ENCODE measurements at regions not wholly inside any gene's neighbourhood (a gene's known extent, or its start where the extent isn't known, plus 50 kb on each side); places are given as distances from the start of the nearest gene placed in this dataset.

- Histone ChIP-seq H3K9ac (ENCODE audit: low read depth in 2 of 2, low read length in 2 of 2) (no peak overlapping the region), H3K27me3 (no peaks in the 10 kb centered on the region), H3K36me3 (no peaks in the 10 kb centered on the region), H3K27ac (no peak overlapping the region), H3K9me3 (no peaks in the 10 kb centered on the region), H3K4me3 (no peak overlapping the region), H3K4me1 (no peaks in the 10 kb centered on the region)
- no peak for TF ChIP-seq CTCF (IDR thresholded peaks at IDR 0.05)
- DNase-seq, result no peak
- intact Hi-C loops (cut with DNase I), result no loop called here
Measured at GRCh38 chr3:118396491-118396890, 638.2 kb downstream of the IGSF11 start.

DNA sequence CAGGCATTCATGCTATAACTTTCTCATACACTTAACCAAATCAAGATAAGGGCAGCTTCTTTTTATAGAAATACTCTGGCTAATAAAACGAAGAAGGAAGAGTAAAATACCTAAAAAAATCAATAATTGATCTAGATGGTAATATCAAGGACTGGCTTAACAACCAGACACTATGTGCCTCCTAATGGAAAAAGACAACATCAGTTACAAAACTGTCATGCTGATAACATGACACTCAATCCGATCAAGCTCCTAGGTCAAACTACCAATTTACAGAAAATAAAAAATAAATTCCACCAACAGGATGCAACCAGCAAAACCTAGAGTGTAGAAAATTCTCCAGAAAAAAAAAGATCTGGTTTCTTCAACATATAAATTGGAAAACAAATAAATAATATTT lies 634.6 kb downstream of the IGSF11 start:
- H3K4me1 ChIP-seq, result no peaks in the 10 kb centered on the region
- no peak overlapping the region for H3K9ac ChIP-seq (ENCODE audit: low read depth in 2 of 2, low read length in 2 of 2)
- H3K4me3 ChIP-seq, result no peak overlapping the region
- DNase-seq, result no peak
- H3K27me3 ChIP-seq, result no peaks in the 10 kb centered on the region
- TF ChIP-seq CTCF (IDR thresholded peaks at IDR 0.05), result no peak
- H3K27ac ChIP-seq, result no peak overlapping the region
- no peaks in the 10 kb centered on the region for H3K36me3 ChIP-seq
- H3K9me3 ChIP-seq, result no peaks in the 10 kb centered on the region
- intact Hi-C loops (cut with DNase I), result no loop called here

DNA sequence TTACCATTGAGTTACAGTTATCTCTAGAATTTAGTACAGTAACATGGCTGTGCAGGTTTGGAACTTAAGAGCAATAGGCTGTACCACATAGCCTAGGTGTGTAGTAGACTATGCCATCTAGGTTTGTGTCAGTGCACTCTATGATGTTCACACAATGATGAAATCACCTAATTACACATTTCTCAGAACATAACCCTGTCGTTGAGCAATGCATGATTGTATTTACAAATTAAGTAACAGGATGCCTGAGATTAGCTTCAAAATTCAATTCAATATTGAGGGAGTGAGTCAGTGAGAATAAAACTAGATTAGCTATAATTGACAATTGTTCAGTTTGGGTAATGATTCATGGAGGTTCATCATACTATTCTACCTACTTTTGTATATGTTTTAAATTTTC lies 633.8 kb downstream of the IGSF11 start:
- Histone ChIP-seq H3K4me1 (no peaks in the 10 kb centered on the region), H3K9me3 (no peaks in the 10 kb centered on the region), H3K4me3 (no peak overlapping the region), H3K36me3 (no peaks in the 10 kb centered on the region), H3K27ac (no peak overlapping the region), H3K9ac (ENCODE audit: low read depth in 2 of 2, low read length in 2 of 2) (no peak overlapping the region), H3K27me3 (no peaks in the 10 kb centered on the region)
- no peak for DNase-seq
- intact Hi-C loops (cut with DNase I), result no loop called here
- TF ChIP-seq CTCF (IDR thresholded peaks at IDR 0.05), result no peak

DNA sequence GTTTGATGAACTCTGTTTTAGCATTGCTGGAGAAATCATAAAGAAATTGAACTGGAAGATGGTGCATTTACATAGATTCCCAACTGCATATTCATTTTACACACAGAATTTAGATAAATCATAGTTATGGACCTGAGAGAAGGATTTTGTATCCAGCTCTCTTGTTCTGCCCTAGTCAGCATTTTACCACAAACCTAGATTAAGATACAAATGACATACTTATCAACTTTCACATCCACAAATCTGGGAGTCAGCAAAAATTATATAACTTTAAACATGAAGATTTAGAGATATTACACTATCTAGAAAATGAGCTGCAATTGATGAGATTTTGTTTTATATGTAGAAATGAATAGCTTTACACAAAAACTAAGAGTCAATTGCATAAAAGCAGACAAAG lies 632.8 kb downstream of the IGSF11 start:
- intact Hi-C loops (cut with DNase I), result no loop called here
- TF ChIP-seq CTCF (IDR thresholded peaks at IDR 0.05), result no peak
- Histone ChIP-seq H3K4me3 (no peak overlapping the region), H3K4me1 (no peaks in the 10 kb centered on the region), H3K36me3 (no peaks in the 10 kb centered on the region), H3K9ac (ENCODE audit: low read depth in 2 of 2, low read length in 2 of 2) (no peak overlapping the region), H3K27ac (no peak overlapping the region), H3K27me3 (no peaks in the 10 kb centered on the region), H3K9me3 (no peaks in the 10 kb centered on the region)
- no peak for DNase-seq

DNA sequence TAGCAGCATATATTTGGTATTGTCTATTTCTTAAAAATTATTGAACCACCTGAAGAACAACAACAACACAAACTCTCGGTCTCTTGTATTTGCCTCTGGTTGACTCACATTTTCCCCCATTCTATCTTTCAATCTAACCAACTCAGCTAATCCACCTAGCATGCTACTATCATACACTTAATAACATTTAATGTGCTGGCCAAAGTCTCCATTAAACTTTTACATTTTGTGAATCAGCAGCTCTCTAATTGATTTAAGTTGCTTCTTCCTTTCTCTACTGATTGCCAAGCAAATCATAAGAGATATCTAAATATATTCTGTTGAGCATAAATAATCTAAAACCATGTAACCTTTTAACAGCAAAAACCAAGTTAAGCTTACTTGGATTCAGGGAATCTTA lies 631.7 kb downstream of the IGSF11 start:
- H3K27ac ChIP-seq, result no peak overlapping the region
- H3K9ac ChIP-seq (ENCODE audit: low read depth in 2 of 2, low read length in 2 of 2), result no peak overlapping the region
- H3K4me3 ChIP-seq, result no peak overlapping the region
- H3K9me3 ChIP-seq, result no peaks in the 10 kb centered on the region
- no peak for DNase-seq
- no peaks in the 10 kb centered on the region for H3K36me3 ChIP-seq
- intact Hi-C loops (cut with DNase I), result no loop called here
- H3K4me1 ChIP-seq, result no peaks in the 10 kb centered on the region
- H3K27me3 ChIP-seq, result no peaks in the 10 kb centered on the region
- TF ChIP-seq CTCF (IDR thresholded peaks at IDR 0.05), result no peak

DNA sequence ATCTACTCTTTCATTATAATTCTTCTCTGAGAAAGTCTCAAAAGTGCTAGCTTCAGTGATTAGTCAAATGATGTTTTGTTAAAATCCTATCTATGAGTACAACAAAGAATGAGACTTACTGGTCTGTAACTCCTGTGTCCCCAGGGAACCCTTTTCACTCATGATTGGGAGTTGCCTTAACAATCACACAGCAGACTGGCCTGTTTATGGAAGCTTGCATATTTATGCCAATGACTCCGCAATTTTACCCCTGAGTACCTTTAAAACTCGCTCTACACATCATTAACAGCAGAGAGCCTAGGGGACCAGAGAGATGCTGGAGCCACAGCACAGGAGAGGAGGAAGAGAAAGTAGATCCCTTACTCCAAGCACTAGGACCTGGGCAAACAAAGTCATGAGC lies 628.1 kb downstream of the IGSF11 start:
- H3K27me3 ChIP-seq, result no peaks in the 10 kb centered on the region
- no peaks in the 10 kb centered on the region for H3K9me3 ChIP-seq
- TF ChIP-seq CTCF (IDR thresholded peaks at IDR 0.05), result no peak
- H3K27ac ChIP-seq, result no peak overlapping the region
- no peak overlapping the region for H3K9ac ChIP-seq (ENCODE audit: low read depth in 2 of 2, low read length in 2 of 2)
- H3K4me1 ChIP-seq, result no peaks in the 10 kb centered on the region
- no peak overlapping the region for H3K4me3 ChIP-seq
- intact Hi-C loops (cut with DNase I), result no loop called here
- H3K36me3 ChIP-seq, result no peaks in the 10 kb centered on the region
- no peak for DNase-seq

All from colonic mucosa (tissue), 4 donors.